SK-N-SH (cell line): ENCODE measurements at regions not wholly inside any gene's neighbourhood (a gene's known extent, or its start where the extent isn't known, plus 50 kb on each side); places are given as distances from the start of the nearest gene placed in this dataset.

Experiments
- CTCF ChIA-PET: fragments of 300-600, 350-600 bp; formaldehyde crosslinking; extraction: SDS; loops from one replicate; lab custom pipeline; 2021; lab: Yijun Ruan, JAX
- POLR2A ChIA-PET: fragments of 350-600 bp; sonication (Branson Sonifier 250); formaldehyde crosslinking; extraction: SDS; loops from one replicate; lab custom pipeline; 2020; ENCODE audit warnings: antibody characterized with exemption, inconsistent platforms; lab: Yijun Ruan, JAX
- DNase-seq: peaks from one replicate; pipeline ENCODE4 v3.0.0; 2012
- H2AFZ ChIP-seq: fragments of 200-600 bp; sonication (generic); 2 replicates; pipeline ENCODE4 v1.8.1; 2016; ENCODE audit warnings: antibody characterized with exemption, mild to moderate bottlenecking, low read depth
- H3F3A ChIP-seq: fragments of 200-600 bp; sonication (generic); replicated peaks from 2 replicates; pipeline ENCODE3; 2016; ENCODE audit warnings: antibody characterized with exemption, mild to moderate bottlenecking; ENCODE audit not compliant: insufficient read depth
- H3K27ac ChIP-seq, 2 experiments: fragments of 200-500 bp in 1 of 2; fragments of 200-600 bp in 1 of 2; sonication (Bioruptor generic) in 1 of 2; sonication (generic), shearing (Covaris generic) in 1 of 2; 2 replicates each; pipeline versions ENCODE4 v1.5.1 to v1.6.1; 2014 to 2016; ENCODE audit warnings: low read depth in 2 of 2, inconsistent platforms in 1 of 2, low read length in 1 of 2, mild to moderate bottlenecking in 1 of 2, mixed read lengths in 1 of 2
- H3K27me3 ChIP-seq: fragments of 200-600 bp; sonication (generic), shearing (Covaris generic); 2 replicates; pipeline ENCODE4 v1.6.1; 2016; ENCODE audit warnings: mixed run types; ENCODE audit not compliant: insufficient read depth
- H3K36me3 ChIP-seq, 2 experiments: fragments of 200-500 bp in 1 of 2; fragments of 200-600 bp in 1 of 2; sonication (Bioruptor generic) in 1 of 2; sonication (generic) in 1 of 2; replicated peaks in 1 of 2; 2 replicates each; pipeline versions ENCODE3 to v1.5.1; 2014 to 2016; ENCODE audit warnings: low read length in 1 of 2, mild to moderate bottlenecking in 1 of 2; ENCODE audit not compliant: insufficient read depth in 2 of 2, control insufficient read depth in 1 of 2
- H3K4me1 ChIP-seq, 2 experiments: fragments of 200-500 bp in 1 of 2; fragments of 200-600 bp in 1 of 2; sonication (Bioruptor generic) in 1 of 2; sonication (generic), shearing (Covaris generic) in 1 of 2; 2 replicates each; pipeline versions ENCODE4 v1.5.1 to v1.6.1; 2014 to 2016; ENCODE audit warnings: low read depth in 1 of 2, low read length in 1 of 2, mixed run types in 1 of 2; ENCODE audit not compliant: insufficient read depth in 2 of 2, control insufficient read depth in 1 of 2
- H3K4me2 ChIP-seq: fragments of 200-600 bp; sonication (generic), shearing (Covaris generic); 2 replicates; pipeline ENCODE4 v1.6.1; 2017; ENCODE audit warnings: mixed run types
- H3K4me3 ChIP-seq, 2 experiments: fragments of 200-500 bp in 1 of 2; fragments of 200-600 bp in 1 of 2; sonication (Bioruptor generic) in 1 of 2; sonication (generic), shearing (Covaris generic) in 1 of 2; 2 replicates each; pipeline versions ENCODE4 v1.5.1 to v1.8.1; 2014 to 2016; ENCODE audit warnings: low read depth in 2 of 2, inconsistent platforms in 1 of 2, low read length in 1 of 2, mild to moderate bottlenecking in 1 of 2, mixed read lengths in 1 of 2, moderate library complexity in 1 of 2
- H3K79me2 ChIP-seq: fragments of 200-600 bp; sonication (generic); 2 replicates; pipeline ENCODE4 v1.8.1; 2017; ENCODE audit warnings: mild to moderate bottlenecking; ENCODE audit not compliant: insufficient read depth
- H3K9ac ChIP-seq: fragments of 200-600 bp; sonication (generic); 2 replicates; pipeline ENCODE4 v1.6.1; 2017; ENCODE audit warnings: mixed run types
- H3K9me2 ChIP-seq: fragments of 200-600 bp; sonication (generic); 2 replicates; pipeline ENCODE4 v1.6.1; 2017; ENCODE audit warnings: mixed run types
- H3K9me3 ChIP-seq: fragments of 200-600 bp; sonication (generic); 2 replicates; pipeline ENCODE4 v1.6.1; 2017; ENCODE audit warnings: mixed run types, mild to moderate bottlenecking, moderate library complexity
- H4K20me1 ChIP-seq: fragments of 200-600 bp; sonication (generic); 2 replicates; pipeline ENCODE4 v1.6.1; 2017; ENCODE audit warnings: mild to moderate bottlenecking, mixed run types; ENCODE audit not compliant: insufficient read depth
- ELF1 ChIP-seq: IDR thresholded peaks from 2 replicates; pipeline ENCODE4 v1.4.0; 2012
- EP300 ChIP-seq, 2 experiments: IDR thresholded peaks; 2 replicates each; pipeline versions ENCODE4 v1.4.0 to v1.6.1; 2012; ENCODE audit warnings: borderline replicate concordance in 1 of 2, low read depth in 1 of 2, low read length in 1 of 2
- FOSL2 ChIP-seq: IDR thresholded peaks from 2 replicates; pipeline ENCODE4 v1.4.0; 2012; ENCODE audit warnings: low read depth, mild to moderate bottlenecking, moderate library complexity, borderline replicate concordance
- NFIC ChIP-seq: IDR thresholded peaks from 2 replicates; pipeline ENCODE4 v1.4.0; 2012; ENCODE audit warnings: borderline replicate concordance
- NRF1 ChIP-seq: IDR thresholded peaks from 2 replicates; pipeline ENCODE4 v1.6.1; 2012; ENCODE audit warnings: low read depth, mild to moderate bottlenecking, low read length
- POLR2AphosphoS5 ChIP-seq: IDR thresholded peaks from 2 replicates; pipeline ENCODE4 v1.6.1; 2012; ENCODE audit warnings: low read depth, low read length
- RFX5 ChIP-seq: IDR thresholded peaks from 2 replicates; pipeline ENCODE4 v1.6.1; 2012; ENCODE audit warnings: mild to moderate bottlenecking, improper control_type of control experiment, low read length
- TAF1 ChIP-seq: IDR thresholded peaks from 2 replicates; pipeline ENCODE4 v1.6.1; 2012; ENCODE audit warnings: low read depth, mild to moderate bottlenecking, low read length, moderate library complexity, borderline replicate concordance
- USF1 ChIP-seq: IDR thresholded peaks from 2 replicates; pipeline ENCODE4 v1.4.0; 2012; ENCODE audit warnings: low read depth, borderline replicate concordance
- USF2 ChIP-seq: fragments of 150-350 bp; IDR thresholded peaks from 2 replicates; pipeline ENCODE4 v1.6.1; 2017; ENCODE audit warnings: antibody characterized with exemption, low read length, low read depth, borderline replicate concordance
- WGBS: methylation state at CpG from one replicate; pipeline ENCODE4 v1.1.6; 2017; ENCODE audit warnings: low lambda C conversion rate; 5-methylcytosine and 5-hydroxymethylcytosine counted together

DNA sequence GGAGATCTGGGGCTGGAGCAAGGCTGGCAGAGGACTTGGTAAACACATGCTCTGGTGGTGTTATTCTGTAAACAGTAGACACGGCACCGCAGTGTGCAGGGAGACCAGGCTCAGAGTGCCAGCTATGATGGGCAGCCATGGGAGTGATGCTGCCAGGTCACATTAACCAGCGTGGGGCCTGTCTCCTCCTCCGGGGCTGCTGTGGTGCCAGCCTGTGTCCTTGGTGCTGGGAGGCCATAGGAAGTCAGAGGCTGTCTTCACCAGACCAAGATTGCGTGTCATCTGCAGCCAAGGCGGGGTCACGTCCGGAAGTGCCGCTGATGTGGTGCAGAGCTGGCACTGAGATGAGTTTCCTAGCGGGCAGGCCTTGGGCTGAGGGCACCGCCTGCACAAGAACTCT lies 236.0 kb downstream of the GLRX3 start (continued):
- TF ChIP-seq POLR2AphosphoS5 (no peak), USF1 (no peak)

DNA sequence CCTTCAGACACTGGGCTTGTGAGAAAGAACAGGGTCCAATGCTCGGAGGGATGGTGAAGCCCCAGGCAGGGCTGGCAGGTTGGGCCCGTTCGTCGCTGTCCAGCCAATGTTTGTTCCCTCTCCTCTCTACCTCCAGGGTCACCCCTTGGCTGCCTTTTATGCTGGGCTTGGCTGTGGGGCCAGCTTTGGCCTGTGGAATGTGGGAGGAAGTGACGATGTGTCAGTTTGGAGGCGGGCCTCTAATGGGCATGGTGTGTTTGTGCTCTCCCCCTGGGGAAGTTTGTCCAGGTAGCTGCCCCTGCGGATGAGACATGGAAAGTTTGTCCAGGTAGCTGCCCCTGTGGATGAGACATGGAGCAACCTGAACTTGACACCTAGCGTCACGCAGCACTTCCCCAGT lies 236.7 kb downstream of the GLRX3 start:
- no peak for DNase-seq
- no peaks in the 10 kb centered on the region for H3K79me2 ChIP-seq
- H3F3A ChIP-seq, result no peaks in the 10 kb centered on the region
- no peak for TF ChIP-seq RFX5
- ChIA-PET CTCF (interaction anchor here (1.0 kb wide), 1 partner anchor 11 kb away, joined by 5 read pairs; no protein-coding TSS in a partner anchor), POLR2A (no interaction called here)
- H3K4me3 ChIP-seq, result no peak overlapping the region
- no peak overlapping the region for H3K9ac ChIP-seq
- no peak overlapping the region for H2AFZ ChIP-seq
- no peaks in the 10 kb centered on the region for H3K9me2 ChIP-seq
- no peak overlapping the region for H3K27ac ChIP-seq
- no peaks in the 10 kb centered on the region for H3K9me3 ChIP-seq
- no peaks in the 10 kb centered on the region for H4K20me1 ChIP-seq
- H3K4me2 ChIP-seq, result no peak overlapping the region
- no peaks in the 10 kb centered on the region for H3K27me3 ChIP-seq
- no peaks in the 10 kb centered on the region; a peak in 1 of 4 replicates for H3K4me1 ChIP-seq
- no peaks in the 10 kb centered on the region for H3K36me3 ChIP-seq
- 56% methylated on average over 9 of the region's 9 CpGs for WGBS

GRCh38 chr10:130377986-130378540 lies 241.9 kb downstream of the GLRX3 start:
- DNase-seq, result no peak
- Histone ChIP-seq H3K9ac (no peak overlapping the region), H2AFZ (no peak overlapping the region), H4K20me1 (no peaks in the 10 kb centered on the region), H3K9me3 (no peaks in the 10 kb centered on the region), H3F3A (no peaks in the 10 kb centered on the region), H3K4me2 (no peak overlapping the region), H3K9me2 (no peaks in the 10 kb centered on the region), H3K27ac (no peak overlapping the region), H3K36me3 (no peaks in the 10 kb centered on the region), H3K4me3 (no peak overlapping the region), H3K79me2 (no peaks in the 10 kb centered on the region), H3K27me3 (no peaks in the 10 kb centered on the region), H3K4me1 (no peaks in the 10 kb centered on the region)
- CTCF ChIA-PET, result interaction anchor here (1.1 to 1.4 kb wide), 2 partner anchors 37 to 188 kb away, joined by 3 read pairs; no protein-coding TSS in a partner anchor
- WGBS, result 39% methylated on average over 17 of the region's 17 CpGs
- POLR2A ChIA-PET, result interaction anchor here (0.8 kb wide), 1 partner anchor 24 kb away, joined by 3 read pairs; no protein-coding TSS in a partner anchor
- TF ChIP-seq FOSL2 (no peak), TAF1 (no peak), USF2 (no peak), NRF1 (no peak), USF1 (no peak), ELF1 (no peak), EP300 (IDR thresholded peaks at IDR 0.05; ENCODE audit: borderline replicate concordance in 1 of 2, low read depth in 1 of 2, low read length in 1 of 2) (no peak), NFIC (no peak)
